Kidney (tissue), 13 donors: ENCODE measurements at regions not wholly inside any gene's neighbourhood (a gene's known extent, or its start where the extent isn't known, plus 50 kb on each side); places are given as distances from the start of the nearest gene placed in this dataset.

Source experiments
- DNase-seq, 5 donors: peaks; one replicate each; pipeline ENCODE4 v3.0.0-alpha.2; 2013 to 2020
- FAIRE-seq: peaks from 2 replicates; lab custom pipeline; 2012; peaks lifted over from hg19 to GRCh38; lab: Jason Lieb, UNC
- H3K27ac ChIP-seq, 2 donors: one replicate each; pipeline ENCODE4 v1.7.0; 2013; ENCODE audit warnings: low read depth in 2 of 2, low read length in 2 of 2, inconsistent platforms in 1 of 2
- H3K27me3 ChIP-seq: one replicate; pipeline ENCODE4 v1.7.1; 2013; ENCODE audit warnings: low read length, inconsistent platforms; ENCODE audit not compliant: control insufficient read depth, insufficient read depth
- H3K36me3 ChIP-seq, 3 donors: one replicate each; pipeline versions ENCODE4 v1.7.0 to v1.7.1; 2013; ENCODE audit warnings: low read length in 3 of 3, control low read depth in 1 of 3, inconsistent platforms in 1 of 3; ENCODE audit not compliant: insufficient read depth in 3 of 3, control insufficient read depth in 2 of 3
- H3K4me1 ChIP-seq, 3 donors: one replicate each; pipeline versions ENCODE4 v1.7.0 to v1.7.1; 2013; ENCODE audit warnings: low read length in 3 of 3, inconsistent platforms in 1 of 3, low read depth in 1 of 3; ENCODE audit not compliant: control insufficient read depth in 2 of 3, insufficient read depth in 2 of 3
- H3K4me3 ChIP-seq, 3 donors: one replicate each; pipeline versions ENCODE4 v1.7.0 to v1.8.1; 2013; ENCODE audit warnings: low read length in 3 of 3, control low read depth in 1 of 3, inconsistent platforms in 1 of 3
- H3K9ac ChIP-seq, 3 donors: one replicate each; pipeline versions ENCODE4 v1.7.0 to v1.7.1; 2013; ENCODE audit warnings: low read length in 3 of 3, control low read depth in 1 of 3, inconsistent platforms in 1 of 3
- H3K9me3 ChIP-seq, 3 donors: one replicate each; pipeline versions ENCODE4 v1.7.0 to v1.7.1; 2013; ENCODE audit warnings: low read length in 3 of 3, control low read depth in 1 of 3, inconsistent platforms in 1 of 3; ENCODE audit not compliant: control insufficient read depth in 2 of 3, insufficient read depth in 1 of 3
- intact Hi-C: fragments of 100-400 bp; cut with DNase I; formaldehyde crosslinking; loops from one replicate; pipeline ENCODE4 v1.11.1; 2022
- TF ChIP-seq, protein P1 (sequence below): IDR thresholded peaks from 3 replicates; pipeline ENCODE4 v1.5.1; 2012; ENCODE audit warnings: mild to moderate bottlenecking, moderate library complexity, borderline replicate concordance; ENCODE audit not compliant: insufficient read depth; ENCODE audit errors: extremely low read depth
- donor health status: control.
- donor health status: control.
- donor health status: control.
- donor health status: control.
- donor health status: control.
- donor health status: DM: yes; HTN: yes; CAD: no.
- donor health status: Normal renal cell carcinoma (clear cell type).

DNA sequence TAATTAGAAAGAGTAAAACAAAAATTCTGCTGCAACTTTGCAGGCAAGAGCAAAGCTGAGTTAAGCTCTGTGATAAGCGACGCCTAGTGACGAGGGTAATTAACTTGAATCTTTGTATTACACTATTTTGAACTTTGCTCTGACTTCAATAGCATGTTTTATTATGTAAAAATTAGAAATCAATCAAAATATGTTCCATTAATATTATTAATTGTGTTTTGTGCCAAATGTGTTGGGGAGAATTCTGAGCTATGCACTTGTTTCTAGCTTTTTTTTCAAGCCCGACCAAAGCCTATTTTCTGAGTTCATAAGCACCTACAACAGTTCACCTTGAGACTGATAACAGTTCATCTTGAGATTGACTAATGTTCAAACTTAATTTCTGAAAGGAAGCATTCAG, 90.1 kb upstream of the PDE3A start:
- Histone ChIP-seq H3K9ac (no peak overlapping the region), H3K36me3 (no peaks in the 10 kb centered on the region), H3K27ac (no peak overlapping the region), H3K4me1 (no peaks in the 10 kb centered on the region), H3K4me3 (no peak overlapping the region), H3K27me3 (no peaks in the 10 kb centered on the region), H3K9me3 (no peaks in the 10 kb centered on the region)
- TF ChIP-seq, protein P1, sequence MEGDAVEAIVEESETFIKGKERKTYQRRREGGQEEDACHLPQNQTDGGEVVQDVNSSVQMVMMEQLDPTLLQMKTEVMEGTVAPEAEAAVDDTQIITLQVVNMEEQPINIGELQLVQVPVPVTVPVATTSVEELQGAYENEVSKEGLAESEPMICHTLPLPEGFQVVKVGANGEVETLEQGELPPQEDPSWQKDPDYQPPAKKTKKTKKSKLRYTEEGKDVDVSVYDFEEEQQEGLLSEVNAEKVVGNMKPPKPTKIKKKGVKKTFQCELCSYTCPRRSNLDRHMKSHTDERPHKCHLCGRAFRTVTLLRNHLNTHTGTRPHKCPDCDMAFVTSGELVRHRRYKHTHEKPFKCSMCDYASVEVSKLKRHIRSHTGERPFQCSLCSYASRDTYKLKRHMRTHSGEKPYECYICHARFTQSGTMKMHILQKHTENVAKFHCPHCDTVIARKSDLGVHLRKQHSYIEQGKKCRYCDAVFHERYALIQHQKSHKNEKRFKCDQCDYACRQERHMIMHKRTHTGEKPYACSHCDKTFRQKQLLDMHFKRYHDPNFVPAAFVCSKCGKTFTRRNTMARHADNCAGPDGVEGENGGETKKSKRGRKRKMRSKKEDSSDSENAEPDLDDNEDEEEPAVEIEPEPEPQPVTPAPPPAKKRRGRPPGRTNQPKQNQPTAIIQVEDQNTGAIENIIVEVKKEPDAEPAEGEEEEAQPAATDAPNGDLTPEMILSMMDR = no peak
- no peak for FAIRE-seq
- no peak for DNase-seq
- intact Hi-C loops = no loop called here

DNA sequence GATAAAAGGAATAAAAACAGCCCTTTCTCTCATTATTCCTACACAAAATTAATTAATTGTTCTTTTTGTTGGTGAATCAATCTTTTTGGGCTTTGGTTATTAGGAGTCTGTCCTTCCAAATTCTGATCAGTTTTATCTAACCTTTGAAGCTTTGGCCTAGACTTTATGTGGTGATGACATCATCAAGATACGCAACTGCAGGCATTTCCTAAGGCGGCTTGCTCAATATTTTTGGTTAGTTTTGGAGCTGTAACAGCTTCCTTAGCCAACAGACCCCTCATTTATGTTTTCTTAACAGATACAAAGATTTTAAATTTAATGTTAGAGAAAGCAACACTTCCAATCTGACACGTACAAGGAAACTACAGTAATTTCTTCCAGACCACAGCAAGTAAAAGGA, 87.8 kb upstream of the PDE3A start:
- no peak for FAIRE-seq
- Histone ChIP-seq H3K4me1 (no peaks in the 10 kb centered on the region), H3K4me3 (no peak overlapping the region), H3K36me3 (no peaks in the 10 kb centered on the region), H3K9me3 (no peaks in the 10 kb centered on the region), H3K9ac (no peak overlapping the region), H3K27ac (no peak overlapping the region), H3K27me3 (no peaks in the 10 kb centered on the region)
- TF ChIP-seq, protein P1 = no peak
- DNase-seq = no peak
- intact Hi-C loops = no loop called here

DNA sequence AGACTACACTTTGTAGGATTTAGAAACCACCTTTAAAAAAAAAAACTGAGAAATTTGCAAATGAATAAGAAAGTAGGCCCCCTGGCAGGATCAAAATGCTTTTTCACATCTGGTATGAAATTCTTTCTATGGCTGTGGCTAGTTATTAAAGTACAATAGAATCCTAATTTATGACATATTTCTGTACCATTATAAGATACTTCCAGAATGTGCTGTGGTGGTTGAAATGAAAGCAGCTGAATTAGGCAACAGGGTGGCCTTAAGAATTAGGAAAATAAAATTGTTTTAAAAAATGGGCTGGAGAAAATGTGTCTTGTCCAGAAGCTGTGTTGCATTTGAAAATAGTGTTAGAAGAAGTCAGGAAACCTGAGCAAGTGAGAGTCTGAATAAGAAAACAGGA, 85.9 kb upstream of the PDE3A start:
- no peak for FAIRE-seq
- H3K27ac ChIP-seq = no peak overlapping the region
- no peaks in the 10 kb centered on the region for H3K36me3 ChIP-seq
- H3K4me1 ChIP-seq = no peaks in the 10 kb centered on the region
- no peak for DNase-seq
- intact Hi-C loops = no loop called here
- no peak overlapping the region for H3K4me3 ChIP-seq
- H3K9me3 ChIP-seq = no peaks in the 10 kb centered on the region
- no peaks in the 10 kb centered on the region for H3K27me3 ChIP-seq
- TF ChIP-seq, protein P1 = no peak
- no peak overlapping the region for H3K9ac ChIP-seq

DNA sequence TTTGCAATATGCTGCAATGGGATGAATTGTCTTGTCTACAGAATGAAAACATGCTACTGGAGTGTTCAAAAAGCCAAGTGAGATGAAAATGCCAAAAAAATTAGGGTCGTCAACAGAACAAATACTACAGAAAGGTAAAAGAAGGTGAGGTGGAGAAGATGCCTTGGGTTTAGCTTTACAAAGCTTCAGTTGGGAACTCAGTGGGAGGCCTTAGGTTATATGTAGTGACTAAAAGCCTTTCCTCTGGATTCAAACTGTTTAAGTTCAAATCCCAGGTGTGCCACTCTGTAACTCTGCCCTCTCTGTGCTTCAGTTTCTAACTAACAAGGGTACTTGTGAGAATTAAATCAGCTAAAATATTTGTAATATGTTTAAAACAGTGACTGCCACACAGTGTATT, 84.9 kb upstream of the PDE3A start:
- TF ChIP-seq, protein P1 = no peak
- Histone ChIP-seq H3K27me3 (no peaks in the 10 kb centered on the region), H3K9ac (no peak overlapping the region), H3K36me3 (no peaks in the 10 kb centered on the region), H3K27ac (no peak overlapping the region), H3K9me3 (no peaks in the 10 kb centered on the region), H3K4me1 (no peaks in the 10 kb centered on the region), H3K4me3 (no peak overlapping the region)
- FAIRE-seq (no peak), DNase-seq (no peak)
- intact Hi-C loops = no loop called here
